GM12864 (cell line): ENCODE measurements at regions not wholly inside any gene's neighbourhood (a gene's known extent, or its start where the extent isn't known, plus 50 kb on each side); places are given as distances from the start of the nearest gene placed in this dataset.
"Not testable (repeated sequence)": the region's sequence is repeated elsewhere in the genome, so short reads cannot be mapped to it uniquely, and the experiment has no call there.

ENCODE experiments used
- DNase-seq: peaks from one replicate; pipeline ENCODE4 v3.0.0-alpha.2; 2011; ENCODE audit warnings: low read depth
- H3K4me3 ChIP-seq: 2 replicates; pipeline ENCODE4 v1.5.1; 2011; ENCODE audit warnings: mild to moderate bottlenecking, low read depth, low read length, control low read depth
- CTCF ChIP-seq: IDR thresholded peaks from 2 replicates; pipeline ENCODE4 v1.5.1; 2011; ENCODE audit warnings: low read depth, mild to moderate bottlenecking, moderate library complexity, low read length, control low read depth, inconsistent platforms; ENCODE audit errors: missing control alignments

- DNase-seq, result no peak
- TF ChIP-seq CTCF, result no peak
Observed at GRCh38 chr13:73816702-73817101, 317.5 kb downstream of the KLF12 start.

GRCh38 chr13:73815796-73816195 is 318.4 kb downstream of the KLF12 start:
- DNase-seq, result no peak
- no peak overlapping the region for H3K4me3 ChIP-seq
- TF ChIP-seq CTCF, result no peak

More at GRCh38 chr13:73816702-73817101, 317.5 kb downstream of the KLF12 start:
- no peak overlapping the region for H3K4me3 ChIP-seq

- no peak for TF ChIP-seq CTCF
- H3K4me3 ChIP-seq, result no peak overlapping the region
- no peak for DNase-seq
Observed at GRCh38 chr13:73810647-73811046, 323.6 kb downstream of the KLF12 start.

- TF ChIP-seq CTCF, result no peak
- H3K4me3 ChIP-seq, result no peak overlapping the region
- no peak for DNase-seq
Observed at GRCh38 chr13:73809561-73809960, 324.6 kb downstream of the KLF12 start.

- no peak for TF ChIP-seq CTCF
- DNase-seq, result no peak
- H3K4me3 ChIP-seq, result no peak overlapping the region
Observed at GRCh38 chr13:73808318-73808717, 325.9 kb downstream of the KLF12 start.

GRCh38 chr13:73805326-73805958 is 328.8 kb downstream of the KLF12 start:
- H3K4me3 ChIP-seq, DNase-seq: not testable (repeated sequence)

GRCh38 chr13:73803997-73804396 is 330.2 kb downstream of the KLF12 start:
- H3K4me3 ChIP-seq, result no peak overlapping the region
- no peak for TF ChIP-seq CTCF
- DNase-seq, result no peak
